SU-DHL-6 (cell line): ENCODE measurements at regions not wholly inside any gene's neighbourhood (a gene's known extent, or its start where the extent isn't known, plus 50 kb on each side); places are given as distances from the start of the nearest gene placed in this dataset.

Experiments
- H2AFZ ChIP-seq: fragments of 200-600 bp; sonication (generic); 2 replicates; pipeline ENCODE4 v1.6.1; 2014; ENCODE audit warnings: low read depth, mild to moderate bottlenecking, moderate library complexity, mixed read lengths, antibody characterized with exemption, low read length; ENCODE audit not compliant: severe bottlenecking
- H3F3A ChIP-seq: fragments of 200-600 bp; shearing (Covaris generic); 2 replicates; pipeline ENCODE4 v1.6.0; 2016; ENCODE audit warnings: antibody characterized with exemption, mild to moderate bottlenecking; ENCODE audit not compliant: insufficient read depth
- H3K27ac ChIP-seq: fragments of 200-600 bp; sonication (generic); 2 replicates; pipeline ENCODE4 v1.5.1; 2016; ENCODE audit warnings: low read depth, mild to moderate bottlenecking, low read length, moderate library complexity, mixed read lengths
- H3K27me3 ChIP-seq: fragments of 200-600 bp; sonication (generic), shearing (Covaris generic); 2 replicates; pipeline ENCODE4 v1.6.0; 2014; ENCODE audit warnings: mild to moderate bottlenecking, low read length
- H3K36me3 ChIP-seq: fragments of 200-600 bp; sonication (generic); 2 replicates; pipeline ENCODE4 v1.6.1; 2014; ENCODE audit warnings: mild to moderate bottlenecking, low read length, mixed read lengths
- H3K4me2 ChIP-seq: fragments of 300-600, 200-600 bp; shearing (Covaris generic), sonication (generic); 2 replicates; pipeline ENCODE4 v1.6.0; 2014; ENCODE audit warnings: low read length, low read depth, mild to moderate bottlenecking; ENCODE audit not compliant: poor library complexity, severe bottlenecking
- H3K4me3 ChIP-seq: fragments of 200-600 bp; sonication (generic); 2 replicates; pipeline ENCODE4 v1.5.1; 2014; ENCODE audit warnings: antibody characterized with exemption, low read length, mild to moderate bottlenecking, mixed read lengths; ENCODE audit not compliant: insufficient read depth, poor library complexity, severe bottlenecking
- H3K79me2 ChIP-seq: fragments of 200-600 bp; sonication (generic); 2 replicates; pipeline ENCODE4 v1.6.1; 2014; ENCODE audit warnings: mild to moderate bottlenecking, low read length, moderate library complexity; ENCODE audit not compliant: insufficient read depth
- H3K9ac ChIP-seq: fragments of 200-600 bp; sonication (generic); 2 replicates; pipeline ENCODE4 v1.7.0; 2014; ENCODE audit warnings: mild to moderate bottlenecking, low read length
- H3K9me2 ChIP-seq: fragments of 200-600 bp; sonication (generic); replicated peaks from 2 replicates; pipeline ENCODE4 v1.6.1; 2014; ENCODE audit warnings: low read length; ENCODE audit not compliant: insufficient read depth
- H3K9me3 ChIP-seq: fragments of 200-600 bp; sonication (generic); 2 replicates; pipeline ENCODE4 v1.6.1; 2014; ENCODE audit warnings: low read length, mixed read lengths; ENCODE audit not compliant: insufficient read depth
- H4K20me1 ChIP-seq: fragments of 200-600 bp; sonication (generic); 2 replicates; pipeline ENCODE4 v1.6.1; 2014; ENCODE audit warnings: low read depth, mild to moderate bottlenecking, antibody characterized with exemption, low read length, moderate library complexity, mixed read lengths
- CTCF ChIP-seq: fragments of 200-600 bp; sonication (generic); IDR thresholded peaks from one replicate; pipeline ENCODE4 v1.5.1; 2017; ENCODE audit warnings: antibody characterized with exemption, mild to moderate bottlenecking, low read length, moderate library complexity; ENCODE audit not compliant: insufficient read depth, poor library complexity, severe bottlenecking
- EZH2phosphoT487 ChIP-seq: fragments of 200-600 bp; sonication (generic), shearing (Covaris generic); conservative IDR thresholded peaks from 2 replicates; pipeline ENCODE4 v1.6.1; 2018; ENCODE audit warnings: mild to moderate bottlenecking, antibody characterized with exemption, low read length, moderate library complexity, mixed read lengths

GRCh38 chr9:92177591-92177990, 62.4 kb upstream of the SPTLC1 start:
- Histone ChIP-seq H3K9me2 (no peaks in the 10 kb centered on the region), H3K27me3 (0 out of 2 replicates have a peak, but pooled peaks cover 2% of the 10 kb centered on the region), H3K4me3 (no peak overlapping the region), H2AFZ (no peak overlapping the region), H3F3A (no peaks in the 10 kb centered on the region), H3K36me3 (no peaks in the 10 kb centered on the region), H3K27ac (no peak overlapping the region), H3K79me2 (no peaks in the 10 kb centered on the region), H3K9ac (no peak overlapping the region), H3K9me3 (no peaks in the 10 kb centered on the region), H3K4me2 (no peak overlapping the region), H4K20me1 (no peaks in the 10 kb centered on the region)
- no peak for TF ChIP-seq EZH2phosphoT487
- TF ChIP-seq CTCF: no peak

GRCh38 chr9:92176800-92177185, 61.6 kb upstream of the SPTLC1 start:
- Histone ChIP-seq H3K79me2 (no peaks in the 10 kb centered on the region), H3K27me3 (0 out of 2 replicates have a peak, but pooled peaks cover 2% of the 10 kb centered on the region), H3K27ac (no peak overlapping the region), H3K9ac (no peak overlapping the region), H2AFZ (no peak overlapping the region), H3K9me2 (no peaks in the 10 kb centered on the region), H4K20me1 (no peaks in the 10 kb centered on the region), H3K36me3 (no peaks in the 10 kb centered on the region), H3K4me3 (no peak overlapping the region), H3F3A (no peaks in the 10 kb centered on the region), H3K9me3 (no peaks in the 10 kb centered on the region), H3K4me2 (no peak overlapping the region)
- TF ChIP-seq EZH2phosphoT487 (no peak), CTCF (no peak)

- no peak overlapping the region for H3K4me2 ChIP-seq
- H3K4me3 ChIP-seq: no peak overlapping the region
- H3F3A ChIP-seq: no peaks in the 10 kb centered on the region
- no peaks in the 10 kb centered on the region for H3K9me2 ChIP-seq
- H3K27me3 ChIP-seq: 0 out of 2 replicates have a peak, but pooled peaks cover 2% of the 10 kb centered on the region
- no peak overlapping the region for H3K9ac ChIP-seq
- TF ChIP-seq EZH2phosphoT487: no peak
- TF ChIP-seq CTCF: no peak
- H4K20me1 ChIP-seq: no peaks in the 10 kb centered on the region
- H3K36me3 ChIP-seq: no peaks in the 10 kb centered on the region
- no peak overlapping the region for H3K27ac ChIP-seq
- H3K9me3 ChIP-seq: no peaks in the 10 kb centered on the region
- H2AFZ ChIP-seq: no peak overlapping the region
- no peaks in the 10 kb centered on the region for H3K79me2 ChIP-seq
Measured at GRCh38 chr9:92176068-92176799, 61.0 kb upstream of the SPTLC1 start.
